Ecto neural progenitor cell (in vitro differentiated cells): ENCODE measurements at regions not wholly inside any gene's neighbourhood (a gene's known extent, or its start where the extent isn't known, plus 50 kb on each side); places are given as distances from the start of the nearest gene placed in this dataset.
"Not testable (repeated sequence)": the region's sequence is repeated elsewhere in the genome, so short reads cannot be mapped to it uniquely, and the experiment has no call there.

Experiments used
- DNase-seq: peaks from one replicate; pipeline ENCODE4 v3.0.0-alpha.2; 2018; ENCODE audit warnings: low spot score

DNA sequence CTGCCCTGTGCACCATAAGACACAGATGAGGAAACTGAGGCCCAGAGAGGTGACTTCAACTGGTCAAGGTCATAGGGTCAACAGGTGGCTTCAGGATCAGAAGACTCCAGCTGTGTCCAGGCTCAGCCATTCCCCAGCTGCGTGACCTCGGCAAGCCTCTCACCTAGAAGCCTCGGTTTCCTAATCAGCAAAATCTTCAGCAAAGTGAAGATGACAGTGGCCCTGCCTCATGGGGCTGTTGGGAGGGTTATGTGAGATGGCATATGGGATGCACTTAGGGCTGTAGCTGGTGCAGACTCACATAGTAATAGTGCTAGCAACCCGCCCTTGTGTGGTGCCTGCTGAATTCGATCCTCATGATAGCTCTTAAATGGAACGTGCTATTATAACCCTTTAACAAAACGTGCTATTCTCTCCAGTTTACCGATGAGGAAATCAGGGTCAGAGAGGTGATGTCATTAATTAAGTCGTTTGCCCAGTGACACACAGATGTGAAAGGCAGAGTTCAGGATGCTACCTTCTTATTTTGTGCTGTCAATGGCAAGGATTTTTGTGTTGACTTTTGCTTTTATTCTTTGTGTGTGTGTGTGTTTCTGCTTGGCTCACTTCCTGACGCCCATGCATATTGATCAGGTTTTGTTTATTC lies 472.9 kb downstream of the MATN1 start:
- DNase-seq: no peak

DNA sequence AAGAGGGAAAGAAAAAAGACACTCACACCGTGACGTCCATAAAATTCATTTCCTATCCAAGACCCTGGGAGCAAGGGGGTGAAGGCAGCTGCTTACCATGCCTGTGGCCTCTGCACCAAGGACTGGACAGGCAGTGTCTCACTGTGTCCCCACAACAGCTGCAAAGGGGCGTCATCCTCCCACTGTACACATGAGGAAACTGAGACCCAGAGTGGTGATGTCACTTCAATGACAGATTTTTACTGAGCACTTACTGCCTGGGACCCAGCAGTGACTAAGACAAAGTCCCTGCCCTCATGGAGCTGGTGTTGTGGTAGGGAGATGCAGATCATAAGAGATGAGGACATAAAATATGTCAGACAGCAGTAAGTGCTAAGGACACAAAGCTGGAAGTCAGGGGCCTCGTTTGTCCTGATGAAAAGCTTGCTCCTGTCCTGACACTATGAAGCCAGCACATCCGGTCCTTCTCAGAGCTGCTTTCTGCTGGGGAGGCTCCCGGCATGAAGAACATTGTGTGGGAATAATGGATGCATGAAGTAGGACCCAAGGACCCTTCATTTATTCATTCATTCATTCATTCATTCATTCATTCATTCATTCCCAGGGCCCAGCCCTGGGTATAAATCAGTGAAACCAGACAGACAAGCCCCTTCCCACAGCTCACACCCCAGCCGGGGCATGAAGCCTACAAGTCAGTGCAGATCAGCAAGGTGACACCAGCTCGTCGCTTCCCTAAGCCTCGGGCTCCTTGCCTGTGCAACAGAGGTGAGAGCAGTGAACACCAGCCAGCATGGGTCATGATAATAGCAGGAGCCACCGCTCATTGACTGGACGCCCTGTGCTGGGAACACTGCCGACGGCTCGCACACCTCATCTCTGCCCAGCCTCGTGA lies 473.7 kb downstream of the MATN1 start:
- DNase-seq: no peak

DNA sequence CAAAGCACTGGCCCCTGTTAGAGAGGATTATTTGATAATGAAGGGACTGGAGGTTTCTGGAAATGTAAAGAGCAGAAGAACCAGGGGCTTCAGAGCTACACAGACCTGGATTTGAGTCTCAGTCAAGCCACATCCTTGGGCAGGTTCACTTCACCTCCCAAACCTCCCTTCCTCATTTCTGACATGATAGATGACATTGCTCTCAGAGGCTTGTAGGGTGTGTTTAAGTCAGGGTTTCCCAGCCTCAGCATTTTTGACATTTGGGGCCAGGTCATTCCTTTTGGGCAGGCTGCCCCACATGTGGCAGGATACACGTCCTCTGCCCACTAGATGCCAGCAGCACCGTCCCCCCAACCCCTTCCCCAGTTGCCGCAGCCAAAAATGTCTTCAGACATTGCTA lies 474.6 kb downstream of the MATN1 start:
- no peak for DNase-seq

DNA sequence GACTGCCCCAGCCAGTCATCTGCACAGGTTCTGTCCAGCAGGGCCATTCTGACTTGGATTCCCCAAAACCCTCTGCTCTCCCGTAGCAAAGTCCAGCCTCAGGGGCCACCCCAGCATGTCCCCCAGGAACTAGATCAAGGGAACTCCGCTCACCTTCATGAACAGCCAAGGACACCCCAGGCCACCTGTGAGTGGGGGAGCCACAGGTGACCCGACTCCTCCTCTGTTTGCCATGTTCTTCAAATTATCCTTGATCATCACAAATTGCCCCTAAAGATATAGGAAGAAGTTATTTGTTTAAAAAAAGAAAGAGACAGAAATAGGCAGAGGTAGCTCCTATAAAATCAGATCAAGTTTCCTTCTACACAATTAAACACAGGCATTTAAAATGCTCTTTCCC lies 475.0 kb downstream of the MATN1 start:
- DNase-seq: no peak

DNA sequence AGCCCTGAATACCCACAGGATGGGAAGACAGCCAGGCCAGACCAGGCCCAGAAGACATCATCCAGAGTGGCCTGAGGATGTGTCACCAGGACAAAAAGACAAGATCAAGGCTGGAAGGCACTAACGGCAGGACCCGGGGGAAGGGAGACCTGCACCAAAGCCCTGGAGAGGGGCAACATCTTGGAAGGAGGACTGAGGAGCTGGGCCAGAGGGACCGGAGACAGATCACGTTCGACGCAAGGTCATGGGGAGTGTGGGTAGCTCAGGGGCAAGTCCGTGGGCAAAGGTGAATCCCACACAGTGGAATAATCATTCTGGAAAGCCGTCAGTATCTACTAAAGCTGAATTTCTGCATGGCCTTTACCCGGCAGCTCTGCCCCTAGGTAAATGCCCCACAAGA lies 478.6 kb downstream of the MATN1 start:
- no peak for DNase-seq

DNA sequence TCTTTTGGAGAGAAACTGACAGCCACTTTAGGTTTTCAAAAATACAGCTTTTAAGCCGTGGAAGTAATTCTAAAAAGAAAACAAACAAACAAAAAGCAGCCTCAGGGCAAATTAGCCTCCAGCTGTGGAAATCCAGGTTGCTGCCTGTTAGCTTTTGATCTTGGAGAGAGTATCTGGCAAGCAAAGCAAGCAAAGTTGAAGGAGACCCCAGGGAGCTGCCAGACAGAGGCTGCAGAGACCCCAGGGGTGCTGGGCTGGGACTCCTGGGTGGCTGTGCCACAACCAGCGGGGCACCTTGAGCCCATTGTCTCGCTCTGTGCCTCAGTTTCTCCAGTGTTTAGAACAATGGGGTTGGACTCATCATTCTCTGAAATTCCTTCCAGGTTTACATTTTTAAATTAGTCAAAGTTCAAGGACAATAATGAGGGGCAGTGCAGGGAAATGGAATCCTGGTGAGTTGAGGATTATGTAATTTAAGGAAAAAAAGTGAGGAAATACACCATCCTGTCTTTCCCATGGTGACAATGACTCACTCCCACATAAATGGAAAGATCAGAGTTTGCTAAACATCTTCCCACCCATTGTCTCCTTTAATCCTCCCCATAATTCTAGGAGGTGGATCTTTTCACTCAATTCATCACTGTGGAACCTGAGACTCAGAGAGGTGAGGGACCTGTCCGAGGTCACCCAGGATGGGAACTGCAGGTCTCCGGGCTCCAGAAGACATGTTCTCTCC lies 480.5 kb downstream of the MATN1 start:
- DNase-seq: no peak

DNA sequence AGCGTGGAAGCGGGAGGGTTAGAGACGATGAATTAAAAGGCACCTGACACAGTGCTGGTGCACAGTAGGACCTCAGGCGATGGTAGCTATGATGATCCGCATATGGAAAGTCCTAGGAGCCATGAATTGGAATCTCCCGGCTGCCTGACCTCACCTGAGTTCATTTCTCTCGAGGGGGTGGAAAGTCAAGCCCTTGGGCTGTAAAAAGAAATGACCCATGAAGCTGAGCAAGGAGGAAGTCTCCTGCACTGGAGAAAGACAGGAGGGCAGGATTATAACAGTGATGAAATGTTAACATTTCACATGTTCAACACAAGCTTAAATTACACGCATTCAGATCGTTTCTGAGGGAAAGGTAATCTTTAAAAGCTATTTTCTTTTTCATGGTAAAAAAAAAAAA lies 481.2 kb downstream of the MATN1 start:
- DNase-seq: no peak

DNA sequence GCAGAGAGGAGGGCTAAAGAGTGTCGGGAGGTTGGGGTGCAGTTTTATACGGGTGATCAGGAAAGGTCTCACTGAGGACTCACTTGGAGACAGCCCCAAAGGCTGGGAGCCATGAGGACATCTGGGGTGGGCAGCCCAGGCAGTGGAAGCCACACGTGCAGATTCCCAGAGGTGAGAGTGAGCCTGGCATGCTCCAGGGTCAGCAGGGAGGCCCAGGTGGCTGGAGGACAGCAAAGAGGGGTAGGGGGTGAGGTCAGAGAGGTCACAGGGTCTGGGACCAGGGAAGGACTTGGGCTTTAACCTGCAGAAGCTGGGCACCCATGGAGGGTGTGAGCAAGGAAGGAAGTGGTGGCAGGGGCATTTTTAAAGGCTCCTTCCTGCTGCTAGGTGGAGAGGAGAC lies 481.7 kb downstream of the MATN1 start:
- DNase-seq: peak; percentile 38

DNA sequence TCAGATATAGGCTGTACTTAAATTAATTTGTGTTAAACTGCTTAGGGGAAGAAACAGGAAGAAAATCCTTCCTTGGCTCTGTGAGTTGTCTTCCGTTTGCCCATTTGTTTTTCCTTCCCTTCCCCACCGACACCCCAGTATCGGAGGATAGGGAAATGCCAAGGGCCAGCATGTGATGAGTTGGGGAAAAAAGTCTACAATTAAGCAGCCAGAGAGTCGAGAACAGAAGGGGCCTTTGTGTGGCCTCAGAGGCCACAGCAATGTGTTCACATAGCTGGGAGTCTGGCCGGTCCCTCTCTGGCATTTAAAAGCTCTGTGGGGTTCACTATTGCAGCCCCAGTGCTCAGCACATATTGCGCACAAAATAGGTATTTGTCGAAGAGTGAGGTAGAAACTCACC lies 489.3 kb downstream of the MATN1 start:
- DNase-seq: no peak

DNA sequence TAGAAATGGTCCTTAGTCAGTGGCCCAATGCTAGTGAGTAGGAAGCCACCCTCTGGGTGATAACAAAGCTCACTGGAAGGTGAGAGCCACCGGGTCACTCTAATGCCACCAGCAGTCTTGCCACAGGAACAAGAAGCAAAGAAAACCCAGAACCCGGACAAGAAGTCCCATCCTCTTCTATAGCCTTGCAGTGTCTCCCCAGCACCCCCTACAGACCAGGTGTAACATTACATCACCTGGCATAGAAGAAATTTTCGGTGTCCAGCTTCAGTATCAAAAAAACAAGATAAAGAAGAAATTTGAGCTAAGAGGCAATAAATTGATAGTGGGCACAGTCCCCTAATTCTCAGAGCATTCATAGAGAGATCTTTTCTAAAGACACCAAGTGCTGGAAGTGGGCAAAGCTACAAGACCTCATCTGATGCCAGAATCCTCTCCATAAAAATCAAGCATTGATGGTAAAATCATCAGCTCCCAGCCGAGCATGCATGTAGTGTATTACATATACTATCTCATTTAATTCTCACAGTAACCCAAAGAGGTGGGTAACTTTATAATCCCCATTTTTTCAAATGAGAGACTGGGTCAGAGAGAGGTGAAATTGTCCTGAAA lies 491.0 kb downstream of the MATN1 start:
- DNase-seq: peak; percentile 37

DNA sequence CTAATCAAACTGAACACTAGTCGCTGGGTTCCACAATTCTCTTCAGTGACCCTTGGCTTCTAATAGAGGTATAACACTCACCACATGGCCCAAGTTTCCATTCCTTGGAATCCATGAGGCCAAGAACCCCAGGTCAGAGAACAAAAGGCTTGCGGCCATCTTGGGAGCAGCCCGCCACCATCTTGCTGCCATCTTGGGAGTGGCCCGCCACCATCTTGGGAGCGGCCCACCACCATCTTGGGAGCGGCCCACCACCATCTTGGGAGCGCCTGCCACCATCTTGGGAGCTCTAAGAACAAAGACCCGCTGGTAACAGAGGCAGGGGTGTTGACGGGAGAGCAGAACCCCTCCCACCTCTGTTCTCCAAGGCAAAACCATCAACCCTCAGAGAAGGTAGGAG lies 493.4 kb downstream of the MATN1 start:
- DNase-seq: no peak

DNA sequence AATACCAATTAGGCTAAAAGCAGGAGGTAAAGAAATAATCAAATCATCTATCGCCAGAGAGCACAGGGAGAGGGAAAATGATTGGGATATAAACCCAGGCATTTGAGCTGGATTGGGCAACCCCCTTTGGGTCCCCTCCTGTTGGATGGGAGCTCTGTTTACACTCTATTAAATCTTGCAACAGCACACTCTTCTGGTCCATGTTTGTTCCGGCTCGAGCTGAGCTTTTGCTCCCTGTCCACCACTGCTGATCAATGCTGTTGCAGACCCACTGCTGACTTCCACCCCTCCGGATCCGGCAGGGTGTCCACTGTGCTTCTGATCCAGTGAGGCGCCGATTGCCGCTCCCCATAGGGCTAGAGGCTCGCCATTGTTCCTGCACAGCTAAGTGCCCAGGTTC lies 493.8 kb downstream of the MATN1 start:
- no peak for DNase-seq

DNA sequence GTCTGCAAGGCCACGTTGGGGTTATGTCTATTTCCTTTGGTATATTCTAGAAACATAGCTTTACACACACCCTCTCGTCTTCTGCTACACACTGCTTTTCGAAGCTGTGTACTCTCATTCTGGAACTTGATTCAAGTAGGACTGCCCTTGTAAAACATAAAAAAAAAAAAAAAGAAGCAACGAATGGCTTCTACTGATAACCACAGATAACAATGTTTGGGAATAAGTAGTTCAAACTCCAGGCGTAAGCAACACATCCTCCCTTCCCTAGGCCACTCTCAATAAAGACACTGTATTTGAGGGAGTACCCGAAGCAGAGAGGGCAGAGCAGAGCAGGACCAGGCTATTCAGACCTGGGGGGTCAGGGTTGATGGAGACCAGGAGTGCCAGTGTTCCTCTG lies 496.7 kb downstream of the MATN1 start:
- DNase-seq: no peak

DNA sequence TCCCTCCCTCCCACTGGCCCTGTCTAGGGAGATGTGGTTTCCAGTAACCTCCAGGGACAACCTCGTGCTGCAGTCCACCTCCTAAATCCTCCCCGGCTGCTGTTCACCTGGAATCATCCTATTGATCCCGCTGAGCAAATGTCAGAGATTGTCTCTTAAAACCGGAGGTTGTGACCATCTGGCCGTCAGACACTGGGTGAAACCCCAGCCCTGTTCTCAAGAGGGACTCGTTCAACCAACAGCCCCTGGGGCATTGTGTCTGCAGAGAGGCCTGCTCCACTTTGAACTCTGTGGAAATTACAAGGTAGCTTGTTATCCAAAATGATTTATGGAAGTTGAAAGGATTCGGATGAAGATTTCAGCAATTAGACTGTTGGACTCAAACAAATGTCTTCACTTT lies 498.0 kb downstream of the MATN1 start:
- no peak for DNase-seq

DNA sequence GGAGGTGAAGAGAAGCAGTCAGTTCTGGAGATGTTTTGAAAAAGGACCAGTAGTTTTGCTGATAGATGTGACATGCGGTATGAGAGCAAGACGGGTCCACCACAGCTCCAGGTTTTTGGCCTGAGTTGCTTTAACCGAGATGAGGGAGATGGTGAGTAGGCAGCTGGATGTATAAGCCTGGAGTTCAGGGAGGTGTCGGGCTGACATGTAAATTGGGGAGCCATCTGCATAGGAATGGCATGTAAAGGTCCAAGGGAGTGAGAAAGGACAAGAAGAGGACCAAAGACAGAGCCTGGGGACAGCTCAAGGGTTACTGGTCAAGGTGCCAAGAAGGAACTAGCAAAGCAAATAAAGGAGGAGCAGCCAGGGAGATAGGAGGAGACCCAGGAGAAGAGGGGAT lies 503.7 kb downstream of the MATN1 start:
- DNase-seq: no peak

DNA sequence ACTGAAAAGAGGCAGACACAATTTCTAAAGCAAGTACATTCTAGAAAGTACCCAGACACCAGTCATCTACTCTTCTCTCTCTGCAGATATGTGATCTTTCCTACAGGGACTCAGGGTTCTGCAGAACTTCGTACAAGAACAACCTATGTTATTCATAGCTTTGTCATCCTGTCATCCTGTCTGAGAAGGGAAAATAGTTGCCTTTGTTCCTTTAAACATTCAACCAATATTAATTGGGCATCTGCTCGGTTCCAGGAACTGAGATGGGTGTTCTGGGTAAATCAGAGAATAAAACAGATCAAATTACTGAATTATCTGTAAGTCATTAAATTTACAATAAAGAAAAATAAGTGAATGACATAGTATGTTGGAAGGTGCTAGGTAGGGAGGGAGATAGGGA lies 504.9 kb downstream of the MATN1 start:
- no peak for DNase-seq

DNA sequence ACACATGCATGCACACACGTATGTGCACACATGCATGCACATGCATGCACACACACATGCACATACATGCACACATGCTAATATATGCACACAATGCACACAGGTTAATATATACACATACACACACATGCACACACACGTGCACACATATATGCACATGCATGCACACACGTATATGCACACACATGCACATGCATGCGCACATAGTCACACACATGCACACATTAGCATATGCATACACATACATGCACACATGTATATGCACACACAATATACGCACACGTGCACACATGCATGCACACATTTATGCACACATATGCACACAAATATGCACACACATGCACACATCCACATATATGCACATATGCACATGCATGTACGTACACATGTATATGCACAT lies 506.8 kb downstream of the MATN1 start:
- no peak for DNase-seq

DNA sequence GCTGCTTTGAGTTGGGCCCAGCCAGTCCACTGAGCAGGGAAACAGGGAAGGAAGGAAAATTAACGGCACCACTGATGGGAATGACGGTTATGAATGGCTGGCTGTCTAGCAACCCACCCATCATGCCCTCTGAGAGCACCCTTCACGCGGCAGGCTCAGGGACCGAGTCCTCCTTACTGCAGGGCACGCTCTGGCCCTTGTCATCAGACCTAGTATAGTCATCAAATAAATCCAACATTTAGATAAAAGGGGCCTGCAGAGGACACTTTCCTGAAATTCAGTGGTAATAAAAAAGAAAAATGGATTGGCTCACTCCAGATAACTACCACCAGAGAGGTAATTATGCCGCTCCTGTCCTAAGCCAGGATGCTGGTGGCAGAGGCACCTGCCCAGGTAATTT lies 509.4 kb downstream of the MATN1 start:
- DNase-seq: no peak

DNA sequence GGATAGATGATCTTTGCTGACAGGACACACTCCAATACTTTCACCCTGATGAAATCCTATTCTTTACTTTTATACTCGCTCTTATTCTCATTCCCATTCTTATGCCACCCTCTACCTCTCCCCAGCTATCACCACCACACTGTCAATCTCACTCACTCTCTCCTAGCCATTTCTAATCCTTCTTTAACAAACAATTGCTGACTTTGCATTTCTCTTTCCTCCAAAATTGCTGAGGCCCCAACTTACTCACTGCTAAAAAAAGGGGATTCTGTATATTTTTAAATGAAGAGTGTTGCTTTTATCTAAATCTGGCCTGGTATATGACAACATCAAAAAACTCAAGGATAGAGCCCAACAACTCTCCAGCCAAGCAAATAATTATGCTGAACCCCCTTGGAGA lies 515.4 kb downstream of the MATN1 start:
- not testable (repeated sequence) for DNase-seq

DNA sequence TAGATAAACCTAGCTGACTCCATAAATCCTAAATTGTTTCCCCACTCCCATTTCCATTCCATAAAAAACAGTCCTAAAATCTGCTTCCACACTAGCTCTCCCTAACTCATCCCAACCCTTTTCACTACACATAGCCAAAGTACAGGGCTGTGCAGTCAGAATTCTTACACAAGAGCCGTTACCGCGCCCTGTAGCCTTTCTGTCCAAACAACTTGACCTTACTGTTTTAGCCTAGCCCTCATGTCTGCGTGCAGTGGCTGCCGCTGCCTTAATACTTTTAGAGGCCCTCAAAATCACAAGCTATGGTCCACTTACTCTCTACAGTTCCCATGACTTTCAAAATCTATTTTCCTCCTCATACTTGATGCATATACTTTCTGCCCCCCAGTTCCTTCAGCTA lies 516.8 kb downstream of the MATN1 start:
- DNase-seq: not testable (repeated sequence)

DNA sequence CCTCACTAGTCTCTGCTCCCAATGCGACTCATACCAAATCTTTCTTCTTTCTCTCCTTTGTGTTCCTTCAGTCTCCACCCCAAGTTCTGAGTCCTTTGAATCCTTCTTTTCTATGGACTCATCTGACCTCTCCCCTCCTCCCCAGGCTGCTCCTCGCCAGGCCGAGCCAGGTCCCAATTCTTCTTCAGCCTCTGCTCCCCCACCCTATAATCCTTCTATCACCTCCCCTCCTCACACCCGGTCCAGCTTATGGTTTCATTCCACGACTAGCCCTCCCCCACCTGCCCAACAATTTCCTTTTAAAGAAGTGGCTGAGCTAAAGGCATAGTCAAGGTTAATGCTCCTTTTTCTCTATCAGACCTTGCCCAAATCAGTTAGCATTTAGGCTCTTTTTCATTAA lies 518.5 kb downstream of the MATN1 start:
- not testable (repeated sequence) for DNase-seq

DNA sequence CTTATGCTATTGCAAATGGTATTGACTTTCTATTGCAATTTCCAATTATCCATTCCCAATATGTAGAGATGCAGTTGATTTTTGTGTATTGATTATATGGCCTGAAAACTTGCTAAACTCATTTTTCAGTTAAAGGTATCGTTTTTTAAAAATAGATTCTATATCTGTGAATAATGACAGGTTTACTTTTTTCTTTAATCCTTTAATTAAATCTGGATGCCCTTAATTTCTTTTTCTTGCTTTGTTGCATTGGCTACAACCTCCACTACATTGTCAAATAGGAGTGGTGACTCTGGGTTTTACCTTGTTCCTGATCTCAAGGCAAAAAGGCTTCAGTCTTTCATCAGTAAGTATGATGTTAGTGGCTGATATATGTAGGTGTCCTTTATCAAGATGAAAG lies 522.4 kb downstream of the MATN1 start:
- DNase-seq: no peak

DNA sequence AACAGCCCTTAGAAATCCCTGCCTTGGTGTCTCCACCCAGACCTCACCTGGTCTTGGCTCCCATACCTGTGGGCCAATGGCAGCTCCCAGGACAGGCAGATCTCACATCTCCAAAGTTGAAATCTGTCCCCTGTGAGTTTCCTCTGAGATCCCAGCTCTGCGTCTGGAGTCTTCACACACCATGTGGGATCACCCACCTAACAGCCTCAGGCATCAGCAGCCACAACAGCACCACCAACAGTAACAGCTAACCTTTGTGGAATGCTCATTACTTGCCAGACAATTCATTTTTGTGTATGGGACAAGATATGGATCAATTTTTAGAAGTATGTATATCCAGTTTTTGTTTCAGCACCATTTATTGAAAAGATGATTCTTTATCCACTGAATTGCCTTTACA lies 523.2 kb downstream of the MATN1 start:
- DNase-seq: no peak
